ENCODE measurements at regions not wholly inside any gene's neighbourhood (a gene's known extent, or its start where the extent isn't known, plus 50 kb on each side); places are given as distances from the start of the nearest gene placed in this dataset.

GRCh38 chr12:127712561-127712960 lies 554.4 kb upstream of the TMEM132C start:
- no peak for DNase-seq (ENCODE audit: low spot score)

DNA sequence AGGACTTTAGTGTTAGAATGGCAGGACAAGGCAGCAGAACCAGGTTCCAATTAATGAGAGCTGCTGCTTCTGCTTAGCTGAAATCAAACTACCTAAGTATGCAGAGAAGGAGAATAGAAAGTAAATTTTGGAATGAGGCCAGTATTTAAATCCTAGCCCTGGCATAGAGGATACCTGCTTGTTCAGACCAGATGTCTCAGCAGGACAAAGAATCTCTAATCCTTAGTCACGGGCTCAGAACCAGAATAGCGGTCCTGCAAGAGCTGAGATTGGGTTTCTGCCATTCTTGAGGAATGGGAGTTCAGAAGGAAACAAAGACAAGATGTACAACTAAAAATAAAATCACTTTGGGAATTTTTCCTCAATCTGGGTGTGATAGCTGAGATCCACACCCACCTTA lies 550.8 kb upstream of the TMEM132C start:
- DNase-seq (ENCODE audit: low spot score) = no peak

DNA sequence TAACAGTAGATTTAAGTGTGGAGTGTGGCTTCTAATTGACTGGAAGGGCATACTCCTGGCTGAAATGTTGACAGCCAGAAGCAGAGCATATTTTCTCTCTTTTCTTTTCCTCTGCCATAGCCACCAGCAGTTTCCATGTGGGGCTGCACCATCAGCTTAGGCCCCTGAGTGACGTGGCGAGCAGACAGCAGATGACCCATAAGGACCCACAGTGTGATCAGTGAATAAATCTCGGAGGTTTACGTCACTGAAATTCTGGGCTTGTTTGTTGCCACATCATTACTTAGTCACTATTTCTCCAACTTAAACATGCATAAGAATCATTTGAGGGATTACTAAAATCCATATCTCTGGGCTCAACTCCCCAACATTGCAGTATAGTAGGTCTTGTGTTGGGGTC lies 549.7 kb upstream of the TMEM132C start:
- DNase-seq (ENCODE audit: low spot score) = no peak

DNA sequence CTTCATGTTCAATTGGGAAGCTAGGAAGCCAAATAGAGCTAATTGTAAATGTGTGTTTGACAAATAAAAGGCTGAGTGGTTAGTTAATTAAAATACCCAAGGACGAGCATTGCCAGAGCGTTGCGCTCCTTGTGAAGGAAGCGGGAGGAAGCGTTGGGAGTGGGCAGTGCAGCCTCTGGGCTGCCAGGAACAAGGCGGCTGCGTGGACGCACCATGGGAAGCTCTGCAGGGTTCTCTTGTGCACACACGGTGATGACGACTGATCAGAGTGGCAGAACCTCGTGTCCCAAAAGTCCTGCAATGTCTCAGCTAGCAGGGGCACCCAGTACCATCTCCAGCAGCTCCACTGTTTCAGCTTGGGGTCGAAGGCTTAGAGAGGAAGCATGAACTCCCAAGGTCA lies 546.6 kb upstream of the TMEM132C start:
- no peak for DNase-seq (ENCODE audit: low spot score)

DNA sequence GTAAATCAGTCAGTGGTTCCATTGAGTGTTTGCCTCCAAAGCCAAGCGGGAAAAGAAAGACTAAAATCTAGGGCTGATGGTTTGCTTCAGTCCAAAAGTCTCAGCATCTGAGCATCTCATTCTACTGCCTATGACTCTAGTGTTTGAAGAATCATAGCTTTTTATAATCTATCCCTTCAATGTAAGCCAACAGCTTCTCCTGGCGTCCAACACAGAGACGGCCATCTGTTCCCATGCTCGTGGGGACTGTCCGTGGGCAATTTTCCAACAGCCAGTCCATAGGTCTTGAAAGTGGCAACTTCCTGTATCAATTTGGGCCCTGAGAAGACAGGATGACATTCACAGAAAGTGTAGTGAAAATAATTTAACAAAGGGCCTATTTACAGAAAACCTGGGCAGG lies 544.4 kb upstream of the TMEM132C start:
- no peak for DNase-seq (ENCODE audit: low spot score)

DNA sequence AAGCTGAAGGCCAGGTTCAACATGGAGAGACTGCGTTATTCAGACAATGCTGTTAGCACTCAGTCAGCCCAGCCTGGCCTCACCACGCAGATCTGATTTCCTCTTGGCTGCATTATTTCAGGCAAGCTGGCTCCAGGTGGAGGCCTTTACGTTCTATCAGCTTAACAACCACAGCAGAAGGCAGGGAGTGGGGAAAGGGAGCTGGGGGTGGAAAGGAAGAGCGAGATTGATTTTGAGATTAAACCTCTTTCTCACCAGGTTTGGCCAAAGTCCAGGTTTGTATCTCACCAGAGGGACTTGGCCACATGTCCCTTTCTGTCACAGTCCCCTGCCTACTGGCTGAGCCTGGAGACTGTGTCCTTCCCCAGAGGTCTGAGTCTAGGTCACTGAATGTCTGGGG lies 543.7 kb upstream of the TMEM132C start:
- DNase-seq (ENCODE audit: low spot score) = peak; percentile 86

DNA sequence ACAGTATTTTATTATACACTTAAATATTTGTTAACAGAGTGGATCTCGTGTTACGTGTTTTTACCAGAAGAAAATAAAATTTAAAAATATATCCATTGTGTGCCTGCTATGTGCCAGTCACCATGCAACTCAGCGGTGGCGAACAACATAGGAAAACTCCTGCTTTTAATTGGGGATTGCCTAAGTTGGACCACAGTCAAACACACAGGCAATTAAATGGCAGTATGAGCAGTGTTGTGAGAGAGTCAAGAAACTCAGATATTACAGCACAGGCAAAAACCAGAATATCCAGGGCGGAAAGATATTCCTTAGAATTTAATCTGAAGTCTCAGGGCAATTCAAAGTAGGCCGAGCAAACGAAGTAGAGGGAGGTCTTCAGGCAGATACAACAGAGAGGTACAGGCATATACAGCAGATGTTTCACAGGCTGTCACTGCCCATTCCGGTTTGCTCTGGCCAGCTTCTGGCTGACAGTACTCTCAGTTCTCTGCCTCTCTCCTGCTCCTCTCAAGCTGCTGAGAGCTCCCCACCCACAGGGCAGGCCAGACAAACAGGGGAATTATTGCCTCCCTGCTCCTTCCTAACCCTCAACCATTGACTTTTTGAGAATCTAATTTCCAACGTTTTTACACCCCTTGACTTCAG lies 540.2 kb upstream of the TMEM132C start:
- no peak for DNase-seq (ENCODE audit: low spot score)

DNA sequence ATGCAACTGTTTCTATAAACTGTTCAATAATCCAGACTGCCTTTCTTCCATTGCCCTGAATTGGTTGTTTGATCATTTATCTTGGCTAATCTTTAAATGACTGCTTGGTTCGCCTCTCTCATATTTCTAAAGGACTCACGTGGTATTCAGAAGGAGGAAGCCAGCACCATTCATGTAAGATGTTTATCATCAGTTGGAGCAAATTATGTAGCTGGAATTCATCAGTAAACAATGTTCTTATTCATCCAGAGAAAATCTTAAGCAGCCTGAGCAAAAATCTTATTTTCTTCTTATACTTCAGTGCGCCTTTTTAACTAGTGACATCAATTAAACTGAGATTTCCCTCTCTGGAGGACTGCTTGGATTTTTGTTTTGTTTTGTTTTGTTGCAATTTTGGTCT lies 538.7 kb upstream of the TMEM132C start:
- DNase-seq (ENCODE audit: low spot score) = no peak

DNA sequence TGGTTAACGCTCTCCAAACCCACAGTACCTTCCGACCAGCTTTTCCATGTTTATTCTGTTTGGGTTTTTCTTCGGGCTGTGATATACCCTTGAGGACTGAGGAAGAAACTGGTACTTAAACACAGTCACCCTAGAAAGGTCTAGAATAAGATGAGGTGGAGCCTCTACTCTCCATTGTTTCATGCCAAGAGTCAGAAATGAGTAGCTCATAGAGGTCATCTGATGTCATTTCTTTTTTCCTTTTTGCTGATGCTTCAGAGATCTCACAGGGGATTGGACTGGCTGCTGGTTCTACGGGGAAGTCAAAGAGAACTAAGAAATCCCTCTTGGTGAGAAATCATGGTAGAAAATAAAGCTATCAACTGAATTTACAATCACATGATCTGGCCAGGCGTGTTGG lies 538.2 kb upstream of the TMEM132C start:
- DNase-seq (ENCODE audit: low spot score) = no peak

- no peak for DNase-seq (ENCODE audit: low spot score)
These were observed 537.6 kb upstream of the TMEM132C start for GRCh38 chr12:127729381-127729780.

GRCh38 chr12:127731657-127732056 lies 535.3 kb upstream of the TMEM132C start:
- no peak for DNase-seq (ENCODE audit: low spot score)

DNA sequence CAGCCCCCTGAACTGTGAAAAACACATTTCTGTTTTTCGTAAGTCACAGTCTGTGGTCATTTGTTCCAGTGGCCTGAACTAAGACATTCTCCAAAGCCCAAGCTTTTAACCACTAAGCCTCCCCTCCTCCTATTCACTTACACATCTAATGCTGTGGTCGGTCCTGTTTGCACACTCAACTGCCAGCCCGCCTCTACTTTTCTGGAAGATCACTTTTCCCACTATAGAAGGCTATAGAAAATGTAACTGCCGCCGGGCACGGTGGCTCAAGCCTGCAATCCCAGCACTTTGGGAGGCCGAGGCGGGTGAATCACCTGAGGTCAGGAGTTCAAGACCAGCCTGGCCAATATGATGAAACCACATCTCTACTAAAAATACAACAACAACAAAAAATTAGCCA lies 524.7 kb upstream of the TMEM132C start:
- no peak for DNase-seq (ENCODE audit: low spot score)

GRCh38 chr12:127745469-127746212 lies 521.3 kb upstream of the TMEM132C start:
- peak; percentile 89 for DNase-seq (ENCODE audit: low spot score)

GRCh38 chr12:127749416-127749815 lies 517.6 kb upstream of the TMEM132C start:
- no peak for DNase-seq (ENCODE audit: low spot score)

DNA sequence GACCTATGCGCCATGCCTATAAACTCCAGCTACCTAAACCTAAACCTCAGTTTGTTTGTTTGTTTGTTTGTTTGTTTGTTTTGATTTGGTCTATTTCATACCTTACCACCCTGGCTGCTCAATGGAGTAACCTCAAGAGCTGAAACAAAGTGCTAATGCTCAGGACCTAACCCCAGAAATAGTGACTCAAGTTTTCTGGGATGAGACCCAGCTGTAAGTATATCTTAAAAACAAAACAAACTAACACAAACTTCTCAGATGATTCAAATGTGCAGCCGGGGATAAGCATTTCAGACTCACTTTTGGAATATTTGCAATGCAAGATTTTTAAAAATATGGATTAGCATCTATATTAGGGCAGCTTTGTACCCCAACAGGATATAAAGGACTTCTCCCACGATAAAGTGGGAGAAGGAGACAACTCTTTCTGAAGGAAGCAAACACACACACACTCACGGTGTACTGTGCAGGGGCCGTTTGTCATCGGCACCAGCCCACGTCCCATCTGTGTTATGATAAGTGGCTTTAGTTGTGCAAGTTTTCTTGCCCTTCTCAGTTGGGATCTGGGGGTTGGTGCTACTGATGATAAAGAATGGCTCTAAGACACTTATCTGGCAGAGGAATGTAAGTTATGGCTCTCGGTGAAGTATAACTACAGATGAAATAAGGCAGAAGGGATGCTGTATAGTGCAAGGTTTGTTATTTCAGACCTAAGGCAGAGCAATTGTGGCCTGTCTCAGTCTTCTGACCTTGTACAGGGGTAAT lies 516.7 kb upstream of the TMEM132C start:
- no peak for DNase-seq (ENCODE audit: low spot score)

GRCh38 chr12:127752802-127753201 lies 514.2 kb upstream of the TMEM132C start:
- no peak for DNase-seq (ENCODE audit: low spot score)

- DNase-seq (ENCODE audit: low spot score) = no peak
These were observed 506.6 kb upstream of the TMEM132C start for GRCh38 chr12:127760357-127760756.

DNA sequence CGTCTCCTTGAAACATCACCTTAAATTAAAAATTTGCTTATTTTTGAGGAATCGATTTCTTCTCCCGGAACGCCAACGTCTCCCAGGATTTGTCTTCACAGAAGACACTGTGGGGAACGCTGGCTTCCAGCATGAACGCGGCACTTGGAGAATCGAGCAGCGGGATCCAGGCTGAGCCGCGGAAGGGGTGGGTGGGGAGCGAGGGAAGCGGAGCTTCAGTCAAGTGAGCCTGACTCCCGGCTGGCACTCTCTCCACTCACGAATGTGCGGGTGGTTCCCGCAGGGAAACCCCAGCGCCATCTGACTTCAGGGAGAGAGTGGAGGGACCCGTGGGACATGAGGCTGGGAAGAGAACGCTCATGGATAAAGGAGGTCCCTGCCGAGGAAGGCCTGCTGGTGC lies 506.0 kb upstream of the TMEM132C start:
- no peak for DNase-seq (ENCODE audit: low spot score)

DNA sequence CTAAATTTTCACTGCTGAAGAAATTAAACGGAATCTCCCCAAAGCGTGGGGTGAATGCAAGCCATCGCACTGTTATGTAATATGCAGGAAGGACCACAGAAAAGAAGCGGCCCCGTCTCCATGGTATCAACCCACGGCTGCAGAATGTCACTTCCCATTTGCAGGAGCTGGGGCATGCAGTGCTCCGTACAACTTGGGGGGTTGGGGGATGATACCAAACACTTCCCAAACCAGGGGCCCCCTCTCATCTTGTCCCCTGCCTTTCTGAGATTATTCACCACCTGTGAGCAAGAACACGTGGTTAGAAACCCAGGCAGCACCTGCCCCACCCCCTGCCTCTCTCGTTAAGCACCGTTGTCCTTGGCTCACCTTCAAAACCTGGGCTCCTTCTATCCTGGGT lies 505.1 kb upstream of the TMEM132C start:
- peak; percentile 25 for DNase-seq (ENCODE audit: low spot score)

DNA sequence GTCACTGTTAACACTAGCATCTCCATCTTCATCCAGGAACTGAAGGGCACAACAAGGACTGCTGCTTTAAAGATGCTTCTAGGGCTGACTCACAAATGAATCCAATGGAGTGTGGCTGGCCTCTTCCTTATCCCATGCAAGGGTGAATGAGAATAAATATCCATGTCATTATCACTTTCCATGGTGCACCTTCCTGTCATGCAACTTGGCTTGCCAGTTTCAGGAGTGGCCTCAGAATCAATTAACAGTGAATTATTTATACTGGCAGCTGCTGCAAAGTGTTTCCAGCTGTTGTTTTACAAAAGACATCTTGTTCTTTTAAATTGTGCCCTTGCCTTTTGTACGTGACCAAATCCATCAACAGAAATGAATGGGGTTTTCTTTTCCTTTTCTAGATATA lies 499.3 kb upstream of the TMEM132C start:
- no peak for DNase-seq (ENCODE audit: low spot score)

- DNase-seq (ENCODE audit: low spot score) = no peak
These were observed 496.9 kb upstream of the TMEM132C start for GRCh38 chr12:127770118-127770517.

DNA sequence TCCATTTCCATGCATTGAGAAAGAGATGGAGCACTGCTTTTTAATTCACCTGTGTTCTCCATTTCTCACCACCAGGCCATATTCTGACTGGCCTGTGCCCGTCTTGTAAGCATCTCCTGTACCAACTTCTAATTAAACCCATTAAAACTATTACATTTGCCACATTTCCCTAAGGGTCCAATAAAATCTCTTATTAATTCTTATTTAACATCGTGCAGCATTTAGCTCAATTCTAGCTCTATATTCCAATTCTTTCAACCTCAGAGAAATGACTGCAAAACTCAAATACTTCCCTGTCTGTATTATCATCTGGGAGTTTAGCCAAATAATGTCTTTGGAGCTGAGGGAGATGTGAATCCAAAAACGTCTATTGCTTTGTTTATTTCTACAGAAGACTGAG lies 495.4 kb upstream of the TMEM132C start:
- DNase-seq (ENCODE audit: low spot score) = no peak

DNA sequence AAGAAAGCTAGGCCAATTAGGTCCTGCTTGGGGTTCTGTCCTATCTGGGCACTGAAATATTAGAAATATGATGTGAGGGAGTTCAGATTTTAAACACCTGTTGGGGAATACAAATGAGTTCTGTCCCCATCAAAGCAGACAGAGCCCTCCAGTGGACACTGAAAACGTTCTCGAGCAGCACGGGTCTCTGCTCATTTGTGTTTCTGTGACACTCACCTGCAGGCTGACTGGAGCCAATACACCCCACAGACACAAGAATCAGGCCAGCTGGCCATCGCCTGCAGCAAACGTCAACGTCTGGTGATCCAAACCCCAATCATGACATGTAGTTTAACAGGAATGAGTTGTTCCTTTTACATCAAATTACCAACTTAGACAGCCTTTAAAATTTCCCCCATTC lies 493.4 kb upstream of the TMEM132C start:
- DNase-seq (ENCODE audit: low spot score) = peak; percentile 81
